ENCODE measurements at regions not wholly inside any gene's neighbourhood (a gene's known extent, or its start where the extent isn't known, plus 50 kb on each side); places are given as distances from the start of the nearest gene placed in this dataset.

DNA sequence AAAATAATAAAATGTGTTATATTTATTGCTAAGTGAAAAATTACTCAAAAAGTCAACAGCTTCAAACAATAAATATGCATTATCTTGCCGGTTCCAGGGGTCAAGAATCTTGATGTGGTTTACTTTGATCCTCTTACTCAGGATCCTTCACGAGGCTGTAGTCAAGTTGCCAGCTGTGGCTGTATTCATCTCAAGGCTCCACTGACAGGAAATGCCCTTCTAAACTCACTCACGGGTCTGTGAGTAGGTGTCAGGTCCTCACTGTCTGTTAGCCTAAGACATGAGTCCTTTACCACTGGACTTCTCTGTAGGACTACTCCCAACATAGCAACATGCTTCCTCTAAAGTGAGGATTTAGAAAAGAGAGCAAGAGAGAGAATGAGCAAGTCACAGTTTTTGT, 983.0 kb downstream of the SI start:
- Histone ChIP-seq H3K36me3 (no peaks in the 10 kb centered on the region), H3K9me3 (no peaks in the 10 kb centered on the region), H3K4me3 (ENCODE audit: low read depth, low read length) (no peak overlapping the region), H3K27me3 (no peaks in the 10 kb centered on the region), H3K4me1 (no peaks in the 10 kb centered on the region)
- no peak for DNase-seq
- TF ChIP-seq, protein P1, sequence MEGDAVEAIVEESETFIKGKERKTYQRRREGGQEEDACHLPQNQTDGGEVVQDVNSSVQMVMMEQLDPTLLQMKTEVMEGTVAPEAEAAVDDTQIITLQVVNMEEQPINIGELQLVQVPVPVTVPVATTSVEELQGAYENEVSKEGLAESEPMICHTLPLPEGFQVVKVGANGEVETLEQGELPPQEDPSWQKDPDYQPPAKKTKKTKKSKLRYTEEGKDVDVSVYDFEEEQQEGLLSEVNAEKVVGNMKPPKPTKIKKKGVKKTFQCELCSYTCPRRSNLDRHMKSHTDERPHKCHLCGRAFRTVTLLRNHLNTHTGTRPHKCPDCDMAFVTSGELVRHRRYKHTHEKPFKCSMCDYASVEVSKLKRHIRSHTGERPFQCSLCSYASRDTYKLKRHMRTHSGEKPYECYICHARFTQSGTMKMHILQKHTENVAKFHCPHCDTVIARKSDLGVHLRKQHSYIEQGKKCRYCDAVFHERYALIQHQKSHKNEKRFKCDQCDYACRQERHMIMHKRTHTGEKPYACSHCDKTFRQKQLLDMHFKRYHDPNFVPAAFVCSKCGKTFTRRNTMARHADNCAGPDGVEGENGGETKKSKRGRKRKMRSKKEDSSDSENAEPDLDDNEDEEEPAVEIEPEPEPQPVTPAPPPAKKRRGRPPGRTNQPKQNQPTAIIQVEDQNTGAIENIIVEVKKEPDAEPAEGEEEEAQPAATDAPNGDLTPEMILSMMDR (IDR thresholded peaks at IDR 0.05; ENCODE audit: low read depth, low read length), result no peak

DNA sequence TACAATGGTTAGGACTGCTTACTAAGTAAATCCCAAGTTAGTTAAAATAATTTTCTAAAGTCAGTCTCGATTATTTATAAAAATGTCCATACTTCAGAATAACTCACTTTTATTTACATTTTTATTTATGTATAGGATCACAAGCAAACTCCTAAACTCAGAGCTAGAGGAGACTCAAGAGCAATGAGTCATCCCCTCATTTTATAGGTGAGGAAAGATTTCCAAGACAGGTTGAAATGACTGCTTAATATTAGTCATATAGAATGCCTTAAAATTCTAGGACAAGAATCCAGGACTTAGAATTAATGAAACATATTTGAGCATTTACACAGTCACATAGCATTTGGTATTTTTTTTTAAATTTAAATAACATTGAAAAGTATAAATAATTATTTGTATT, 983.8 kb downstream of the SI start:
- no peaks in the 10 kb centered on the region for H3K4me1 ChIP-seq
- TF ChIP-seq, protein P1 (IDR thresholded peaks at IDR 0.05; ENCODE audit: low read depth, low read length), result no peak
- no peaks in the 10 kb centered on the region for H3K9me3 ChIP-seq
- no peak for DNase-seq
- H3K4me3 ChIP-seq (ENCODE audit: low read depth, low read length), result no peak overlapping the region
- no peaks in the 10 kb centered on the region for H3K36me3 ChIP-seq
- no peaks in the 10 kb centered on the region for H3K27me3 ChIP-seq

DNA sequence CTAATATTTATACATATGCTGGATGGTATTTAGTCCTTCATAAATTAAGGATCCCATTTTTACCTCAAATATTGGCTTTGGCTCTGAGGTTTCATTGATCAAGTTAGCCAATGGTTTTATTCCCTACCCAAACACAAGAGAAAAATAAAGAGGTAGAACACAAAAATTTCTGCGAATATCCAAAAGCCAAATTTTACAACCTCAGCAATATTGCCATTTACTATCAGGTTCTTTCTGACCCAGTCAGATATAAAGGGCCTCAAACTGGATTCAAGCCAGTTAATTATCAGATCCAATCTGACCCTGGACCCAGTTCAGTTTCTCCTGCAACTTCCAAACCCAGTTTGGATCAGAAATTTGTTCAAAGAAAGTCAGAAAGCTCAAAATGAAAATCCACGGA, 998.1 kb downstream of the SI start:
- Histone ChIP-seq H3K36me3 (no peaks in the 10 kb centered on the region), H3K9me3 (no peaks in the 10 kb centered on the region), H3K27me3 (no peaks in the 10 kb centered on the region), H3K4me3 (ENCODE audit: low read depth, low read length) (no peak overlapping the region), H3K4me1 (no peaks in the 10 kb centered on the region)
- TF ChIP-seq, protein P1 (IDR thresholded peaks at IDR 0.05; ENCODE audit: low read depth, low read length), result no peak
- DNase-seq, result no peak

DNA sequence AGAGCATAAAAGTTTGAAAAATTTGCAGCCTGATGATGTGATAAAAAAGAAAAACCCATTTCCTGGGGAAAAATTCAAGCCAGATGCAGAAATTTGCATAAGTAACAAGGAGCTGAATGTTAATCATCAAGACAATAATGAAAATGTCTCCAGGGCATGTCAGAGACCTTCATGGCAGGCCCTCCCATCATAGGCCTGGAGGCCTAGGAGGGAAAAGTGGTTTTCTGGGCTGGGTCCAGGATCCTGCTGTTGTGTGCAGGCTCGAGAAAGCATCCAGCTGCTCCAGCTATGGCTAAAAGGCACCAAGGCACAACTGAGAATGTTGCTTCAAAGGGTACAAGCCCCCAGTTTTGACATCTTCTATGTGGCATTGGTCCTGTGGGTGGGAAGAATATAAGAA, 1014.0 kb downstream of the SI start:
- Histone ChIP-seq H3K27me3 (no peaks in the 10 kb centered on the region), H3K36me3 (no peaks in the 10 kb centered on the region), H3K9me3 (no peaks in the 10 kb centered on the region), H3K4me1 (no peaks in the 10 kb centered on the region), H3K4me3 (ENCODE audit: low read depth, low read length) (no peak overlapping the region)
- TF ChIP-seq, protein P1 (IDR thresholded peaks at IDR 0.05; ENCODE audit: low read depth, low read length), result no peak
- no peak for DNase-seq

DNA sequence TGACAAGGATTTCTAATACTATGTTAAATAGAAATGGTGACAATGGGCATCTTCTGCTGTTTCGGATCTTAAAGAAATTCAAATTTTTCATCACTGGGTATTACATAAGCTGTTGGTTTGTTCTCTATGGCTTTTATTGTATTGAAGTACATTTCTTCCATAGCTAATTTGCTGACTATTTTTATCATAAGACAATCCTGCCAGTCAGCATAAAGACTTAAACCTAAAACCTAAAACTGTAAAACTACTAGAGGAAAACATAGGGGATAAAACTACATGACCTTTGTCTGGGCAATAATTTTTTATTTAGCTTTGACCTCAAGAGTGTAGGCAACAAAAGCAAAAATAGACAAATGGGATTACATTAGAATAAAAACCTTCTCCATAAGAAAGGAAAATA, 1017.4 kb downstream of the SI start:
- no peak for DNase-seq
- Histone ChIP-seq H3K4me3 (ENCODE audit: low read depth, low read length) (no peak overlapping the region), H3K4me1 (no peaks in the 10 kb centered on the region), H3K9me3 (no peaks in the 10 kb centered on the region), H3K36me3 (no peaks in the 10 kb centered on the region), H3K27me3 (no peaks in the 10 kb centered on the region)
- TF ChIP-seq, protein P1 (IDR thresholded peaks at IDR 0.05; ENCODE audit: low read depth, low read length), result no peak

DNA sequence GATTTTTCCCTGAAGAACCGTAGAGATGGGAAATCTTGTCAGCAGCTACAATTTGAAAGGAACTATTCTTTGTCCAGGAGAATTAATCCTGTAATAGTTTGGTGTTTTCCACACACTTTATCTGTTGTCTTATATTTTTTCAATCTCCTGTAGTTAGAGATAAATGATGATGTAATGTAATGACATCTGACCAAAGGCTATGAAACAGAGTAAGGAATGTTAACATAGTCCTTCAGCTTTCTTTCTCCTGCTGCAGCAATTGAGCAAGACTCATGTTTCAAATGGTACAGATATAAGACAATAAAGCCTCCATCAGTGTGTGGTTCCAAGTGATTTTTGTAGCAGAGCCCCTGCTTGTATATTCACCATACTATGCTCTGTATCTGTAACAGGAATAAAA, 1028.4 kb downstream of the SI start:
- no peaks in the 10 kb centered on the region for H3K4me1 ChIP-seq
- no peak for DNase-seq
- H3K36me3 ChIP-seq, result no peaks in the 10 kb centered on the region
- H3K27me3 ChIP-seq, result no peaks in the 10 kb centered on the region
- H3K9me3 ChIP-seq, result no peaks in the 10 kb centered on the region
- no peak overlapping the region for H3K4me3 ChIP-seq (ENCODE audit: low read depth, low read length)
- TF ChIP-seq, protein P1 (IDR thresholded peaks at IDR 0.05; ENCODE audit: low read depth, low read length), result no peak

All from BE2C (cell line).